ENCODE measurements at regions not wholly inside any gene's neighbourhood (a gene's known extent, or its start where the extent isn't known, plus 50 kb on each side); places are given as distances from the start of the nearest gene placed in this dataset.

DNA sequence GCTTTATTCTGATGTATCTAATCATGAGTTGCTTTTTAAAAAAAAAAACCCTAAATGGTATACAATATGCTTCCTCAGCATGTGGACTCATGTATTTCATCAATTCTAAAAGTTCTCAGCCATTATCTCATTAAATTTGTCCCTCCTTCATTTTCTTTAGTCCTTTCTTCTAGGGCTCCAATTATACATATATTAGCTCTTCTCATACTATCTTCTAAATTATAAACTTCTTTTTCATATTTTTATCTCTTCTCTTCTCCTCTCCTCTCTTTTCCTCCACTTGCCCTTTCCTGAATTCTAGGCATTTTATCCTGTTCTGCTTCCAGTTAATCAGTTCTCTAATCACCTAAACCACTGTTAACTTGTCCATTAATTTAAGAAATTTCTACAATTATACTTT is 55.0 kb upstream of the IL33 start:
- TF ChIP-seq PPARA (CRISPR knock-in tag; IDR thresholded peaks at IDR 0.05; ENCODE audit: borderline replicate concordance), result no peak
- TF ChIP-seq, protein P1, sequence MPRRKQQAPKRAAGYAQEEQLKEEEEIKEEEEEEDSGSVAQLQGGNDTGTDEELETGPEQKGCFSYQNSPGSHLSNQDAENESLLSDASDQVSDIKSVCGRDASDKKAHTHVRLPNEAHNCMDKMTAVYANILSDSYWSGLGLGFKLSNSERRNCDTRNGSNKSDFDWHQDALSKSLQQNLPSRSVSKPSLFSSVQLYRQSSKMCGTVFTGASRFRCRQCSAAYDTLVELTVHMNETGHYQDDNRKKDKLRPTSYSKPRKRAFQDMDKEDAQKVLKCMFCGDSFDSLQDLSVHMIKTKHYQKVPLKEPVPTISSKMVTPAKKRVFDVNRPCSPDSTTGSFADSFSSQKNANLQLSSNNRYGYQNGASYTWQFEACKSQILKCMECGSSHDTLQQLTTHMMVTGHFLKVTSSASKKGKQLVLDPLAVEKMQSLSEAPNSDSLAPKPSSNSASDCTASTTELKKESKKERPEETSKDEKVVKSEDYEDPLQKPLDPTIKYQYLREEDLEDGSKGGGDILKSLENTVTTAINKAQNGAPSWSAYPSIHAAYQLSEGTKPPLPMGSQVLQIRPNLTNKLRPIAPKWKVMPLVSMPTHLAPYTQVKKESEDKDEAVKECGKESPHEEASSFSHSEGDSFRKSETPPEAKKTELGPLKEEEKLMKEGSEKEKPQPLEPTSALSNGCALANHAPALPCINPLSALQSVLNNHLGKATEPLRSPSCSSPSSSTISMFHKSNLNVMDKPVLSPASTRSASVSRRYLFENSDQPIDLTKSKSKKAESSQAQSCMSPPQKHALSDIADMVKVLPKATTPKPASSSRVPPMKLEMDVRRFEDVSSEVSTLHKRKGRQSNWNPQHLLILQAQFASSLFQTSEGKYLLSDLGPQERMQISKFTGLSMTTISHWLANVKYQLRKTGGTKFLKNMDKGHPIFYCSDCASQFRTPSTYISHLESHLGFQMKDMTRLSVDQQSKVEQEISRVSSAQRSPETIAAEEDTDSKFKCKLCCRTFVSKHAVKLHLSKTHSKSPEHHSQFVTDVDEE (CRISPR knock-in tag; IDR thresholded peaks at IDR 0.05), result no peak
- no peak for TF ChIP-seq CSDC2 (CRISPR knock-in tag; IDR thresholded peaks at IDR 0.05)
- no peak for TF ChIP-seq ZNF565 (CRISPR knock-in tag; conservative IDR thresholded peaks at IDR 0.05; ENCODE audit: low read depth)
- no peak for TF ChIP-seq ZFP3 (CRISPR knock-in tag; IDR thresholded peaks at IDR 0.05)
- TF ChIP-seq TOX (CRISPR knock-in tag; IDR thresholded peaks at IDR 0.05; ENCODE audit: borderline replicate concordance), result no peak

DNA sequence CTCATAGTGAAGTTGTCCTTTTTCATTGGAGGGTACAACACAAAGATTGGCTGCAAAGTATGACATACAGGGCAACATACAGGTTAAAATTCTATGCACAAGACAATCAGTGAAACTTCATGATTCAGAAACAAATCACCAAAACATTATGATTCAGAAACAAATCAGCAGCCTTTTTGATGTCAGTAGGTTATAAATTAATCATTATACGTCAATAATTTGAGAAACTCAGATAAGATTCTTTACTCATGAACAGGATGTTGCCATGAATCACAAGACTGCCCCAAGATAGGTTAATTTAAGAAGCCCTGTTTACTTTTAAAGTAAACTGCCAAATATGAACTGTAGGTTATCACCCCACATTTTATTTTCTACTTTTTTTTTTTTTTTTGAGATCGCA is 62.2 kb upstream of the IL33 start:
- no peak for TF ChIP-seq ZFP3 (CRISPR knock-in tag; IDR thresholded peaks at IDR 0.05)
- TF ChIP-seq, protein P2, sequence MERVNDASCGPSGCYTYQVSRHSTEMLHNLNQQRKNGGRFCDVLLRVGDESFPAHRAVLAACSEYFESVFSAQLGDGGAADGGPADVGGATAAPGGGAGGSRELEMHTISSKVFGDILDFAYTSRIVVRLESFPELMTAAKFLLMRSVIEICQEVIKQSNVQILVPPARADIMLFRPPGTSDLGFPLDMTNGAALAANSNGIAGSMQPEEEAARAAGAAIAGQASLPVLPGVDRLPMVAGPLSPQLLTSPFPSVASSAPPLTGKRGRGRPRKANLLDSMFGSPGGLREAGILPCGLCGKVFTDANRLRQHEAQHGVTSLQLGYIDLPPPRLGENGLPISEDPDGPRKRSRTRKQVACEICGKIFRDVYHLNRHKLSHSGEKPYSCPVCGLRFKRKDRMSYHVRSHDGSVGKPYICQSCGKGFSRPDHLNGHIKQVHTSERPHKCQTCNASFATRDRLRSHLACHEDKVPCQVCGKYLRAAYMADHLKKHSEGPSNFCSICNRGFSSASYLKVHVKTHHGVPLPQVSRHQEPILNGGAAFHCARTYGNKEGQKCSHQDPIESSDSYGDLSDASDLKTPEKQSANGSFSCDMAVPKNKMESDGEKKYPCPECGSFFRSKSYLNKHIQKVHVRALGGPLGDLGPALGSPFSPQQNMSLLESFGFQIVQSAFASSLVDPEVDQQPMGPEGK (CRISPR knock-in tag; IDR thresholded peaks at IDR 0.05; ENCODE audit: borderline replicate concordance), result no peak
- TF ChIP-seq TCF4 (CRISPR knock-in tag; IDR thresholded peaks at IDR 0.05; ENCODE audit: borderline replicate concordance), result no peak
- no peak for TF ChIP-seq ARNTL (CRISPR knock-in tag; IDR thresholded peaks at IDR 0.05; ENCODE audit: borderline replicate concordance, low read depth)
- no peak for TF ChIP-seq TOX (CRISPR knock-in tag; IDR thresholded peaks at IDR 0.05; ENCODE audit: borderline replicate concordance)
- no peak for TF ChIP-seq GLIS3 (CRISPR knock-in tag; IDR thresholded peaks at IDR 0.05)
- TF ChIP-seq OSR1 (CRISPR knock-in tag; IDR thresholded peaks at IDR 0.05), result no peak
- TF ChIP-seq ZC3H10 (CRISPR knock-in tag; IDR thresholded peaks at IDR 0.05), result no peak
- TF ChIP-seq ZNF70 (CRISPR knock-in tag; IDR thresholded peaks at IDR 0.05), result no peak
- ATAC-seq, result no peak

More for the DNA sequence above, 55.0 kb upstream of the IL33 start:
- ATAC-seq, result no peak

DNA sequence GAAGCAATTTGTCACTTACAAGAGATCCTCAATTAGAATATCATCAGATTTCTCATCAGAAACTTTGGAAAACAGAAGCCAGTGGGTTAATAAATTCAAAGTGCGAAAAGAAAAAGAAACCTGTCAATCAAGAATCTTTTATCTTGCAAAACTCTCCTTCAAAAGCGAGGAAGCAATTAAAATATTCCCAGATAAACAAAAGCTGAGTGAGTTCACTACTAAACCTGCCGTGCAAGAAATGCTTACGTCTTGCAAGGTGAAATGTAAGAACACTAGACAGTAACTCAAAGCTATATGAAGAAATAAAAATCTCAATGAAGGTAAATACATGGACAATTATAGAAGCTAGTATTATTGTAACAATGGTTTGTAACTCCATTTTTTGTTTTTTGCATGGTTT is 62.8 kb upstream of the IL33 start:
- no peak for ATAC-seq
- TF ChIP-seq, protein P3, sequence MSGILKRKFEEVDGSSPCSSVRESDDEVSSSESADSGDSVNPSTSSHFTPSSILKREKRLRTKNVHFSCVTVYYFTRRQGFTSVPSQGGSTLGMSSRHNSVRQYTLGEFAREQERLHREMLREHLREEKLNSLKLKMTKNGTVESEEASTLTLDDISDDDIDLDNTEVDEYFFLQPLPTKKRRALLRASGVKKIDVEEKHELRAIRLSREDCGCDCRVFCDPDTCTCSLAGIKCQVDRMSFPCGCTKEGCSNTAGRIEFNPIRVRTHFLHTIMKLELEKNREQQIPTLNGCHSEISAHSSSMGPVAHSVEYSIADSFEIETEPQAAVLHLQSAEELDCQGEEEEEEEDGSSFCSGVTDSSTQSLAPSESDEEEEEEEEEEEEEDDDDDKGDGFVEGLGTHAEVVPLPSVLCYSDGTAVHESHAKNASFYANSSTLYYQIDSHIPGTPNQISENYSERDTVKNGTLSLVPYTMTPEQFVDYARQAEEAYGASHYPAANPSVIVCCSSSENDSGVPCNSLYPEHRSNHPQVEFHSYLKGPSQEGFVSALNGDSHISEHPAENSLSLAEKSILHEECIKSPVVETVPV (CRISPR knock-in tag; IDR thresholded peaks at IDR 0.05), result no peak
- TF ChIP-seq, protein P4, sequence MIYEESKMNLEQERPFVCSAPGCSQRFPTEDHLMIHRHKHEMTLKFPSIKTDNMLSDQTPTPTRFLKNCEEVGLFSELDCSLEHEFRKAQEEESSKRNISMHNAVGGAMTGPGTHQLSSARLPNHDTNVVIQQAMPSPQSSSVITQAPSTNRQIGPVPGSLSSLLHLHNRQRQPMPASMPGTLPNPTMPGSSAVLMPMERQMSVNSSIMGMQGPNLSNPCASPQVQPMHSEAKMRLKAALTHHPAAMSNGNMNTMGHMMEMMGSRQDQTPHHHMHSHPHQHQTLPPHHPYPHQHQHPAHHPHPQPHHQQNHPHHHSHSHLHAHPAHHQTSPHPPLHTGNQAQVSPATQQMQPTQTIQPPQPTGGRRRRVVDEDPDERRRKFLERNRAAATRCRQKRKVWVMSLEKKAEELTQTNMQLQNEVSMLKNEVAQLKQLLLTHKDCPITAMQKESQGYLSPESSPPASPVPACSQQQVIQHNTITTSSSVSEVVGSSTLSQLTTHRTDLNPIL (CRISPR knock-in tag; IDR thresholded peaks at IDR 0.05; ENCODE audit: low read depth), result no peak
- TF ChIP-seq SNAI2 (CRISPR knock-in tag; IDR thresholded peaks at IDR 0.05) (no peak), ZFP30 (CRISPR knock-in tag; IDR thresholded peaks at IDR 0.05) (no peak), GLIS3 (CRISPR knock-in tag; IDR thresholded peaks at IDR 0.05) (no peak), PPARA (CRISPR knock-in tag; IDR thresholded peaks at IDR 0.05; ENCODE audit: borderline replicate concordance) (no peak), RARB (CRISPR knock-in tag; IDR thresholded peaks at IDR 0.05) (no peak), BACH2 (CRISPR knock-in tag; IDR thresholded peaks at IDR 0.05; ENCODE audit: borderline replicate concordance) (no peak), ZFP3 (CRISPR knock-in tag; IDR thresholded peaks at IDR 0.05) (no peak), ZNF8 (CRISPR knock-in tag; IDR thresholded peaks at IDR 0.05) (no peak), TCF4 (CRISPR knock-in tag; IDR thresholded peaks at IDR 0.05; ENCODE audit: borderline replicate concordance) (no peak), ZC3H10 (CRISPR knock-in tag; IDR thresholded peaks at IDR 0.05) (no peak), CSDC2 (CRISPR knock-in tag; IDR thresholded peaks at IDR 0.05) (no peak), ESRRG (CRISPR knock-in tag; IDR thresholded peaks at IDR 0.05) (no peak), ISL1 (CRISPR knock-in tag; IDR thresholded peaks at IDR 0.05) (no peak)
- TF ChIP-seq, protein P5, sequence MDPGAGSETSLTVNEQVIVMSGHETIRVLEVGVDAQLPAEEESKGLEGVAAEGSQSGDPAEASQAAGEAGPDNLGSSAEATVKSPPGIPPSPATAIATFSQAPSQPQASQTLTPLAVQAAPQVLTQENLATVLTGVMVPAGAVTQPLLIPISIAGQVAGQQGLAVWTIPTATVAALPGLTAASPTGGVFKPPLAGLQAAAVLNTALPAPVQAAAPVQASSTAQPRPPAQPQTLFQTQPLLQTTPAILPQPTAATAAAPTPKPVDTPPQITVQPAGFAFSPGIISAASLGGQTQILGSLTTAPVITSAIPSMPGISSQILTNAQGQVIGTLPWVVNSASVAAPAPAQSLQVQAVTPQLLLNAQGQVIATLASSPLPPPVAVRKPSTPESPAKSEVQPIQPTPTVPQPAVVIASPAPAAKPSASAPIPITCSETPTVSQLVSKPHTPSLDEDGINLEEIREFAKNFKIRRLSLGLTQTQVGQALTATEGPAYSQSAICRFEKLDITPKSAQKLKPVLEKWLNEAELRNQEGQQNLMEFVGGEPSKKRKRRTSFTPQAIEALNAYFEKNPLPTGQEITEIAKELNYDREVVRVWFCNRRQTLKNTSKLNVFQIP (CRISPR knock-in tag; IDR thresholded peaks at IDR 0.05; ENCODE audit: borderline replicate concordance, low read depth), result no peak
- TF ChIP-seq, protein P2 (CRISPR knock-in tag; IDR thresholded peaks at IDR 0.05; ENCODE audit: borderline replicate concordance), result no peak
- TF ChIP-seq, protein P1 (CRISPR knock-in tag; IDR thresholded peaks at IDR 0.05), result no peak
